CD4-positive, CD25-positive, alpha-beta regulatory T cell (primary cell): ENCODE measurements at regions not wholly inside any gene's neighbourhood (a gene's known extent, or its start where the extent isn't known, plus 50 kb on each side); places are given as distances from the start of the nearest gene placed in this dataset.
"Not testable (repeated sequence)": the region's sequence is repeated elsewhere in the genome, so short reads cannot be mapped to it uniquely, and the experiment has no call there.

Source experiments
- ATAC-seq, 2 donors: fragments of 150-1000 bp; cut with Tn5 transposase; one replicate each; pipeline ENCODE4 v1.10.0; 2021; ENCODE audit warnings: low read depth in 2 of 2, moderate number of reproducible peaks in 2 of 2, moderate library complexity in 1 of 2
- DNase-seq, 3 donors: peaks; one replicate each; pipeline versions ENCODE4 v3.0.0 to v3.0.0-alpha.2; 2012 to 2022; ENCODE audit warnings: mixed read lengths in 1 of 3
- H3K27ac ChIP-seq: one replicate; pipeline ENCODE4 v1.7.0; 2013; ENCODE audit warnings: mild to moderate bottlenecking, low read length; ENCODE audit not compliant: insufficient read depth, poor library complexity, severe bottlenecking
- H3K27me3 ChIP-seq: one replicate; pipeline ENCODE4 v1.7.0; 2013; ENCODE audit warnings: low read length; ENCODE audit not compliant: control insufficient read depth, insufficient read depth
- H3K36me3 ChIP-seq: one replicate; pipeline ENCODE4 v1.7.0; 2013; ENCODE audit warnings: mild to moderate bottlenecking, low read length, moderate library complexity; ENCODE audit not compliant: control insufficient read depth, insufficient read depth
- H3K4me1 ChIP-seq: 2 replicates; pipeline ENCODE4 v1.7.0; 2013; ENCODE audit warnings: mild to moderate bottlenecking, low read length; ENCODE audit not compliant: insufficient read depth, control insufficient read depth, poor library complexity, severe bottlenecking
- H3K4me3 ChIP-seq: one replicate; pipeline ENCODE4 v1.7.0; 2013; ENCODE audit warnings: low read depth, mild to moderate bottlenecking, low read length, moderate library complexity
- H3K9me3 ChIP-seq, 2 experiments: 1 replicate in 1 of 2; 2 replicates in 1 of 2; pipeline ENCODE4 v1.7.0; 2013; ENCODE audit warnings: low read length in 2 of 2, mild to moderate bottlenecking in 1 of 2, moderate library complexity in 1 of 2; ENCODE audit not compliant: control insufficient read depth in 2 of 2
- H3K27ac Mint-ChIP-seq, 3 donors: one replicate each; pipeline ENCODE4 v1.8.0; 2020 to 2022; ENCODE audit warnings: mild to moderate bottlenecking in 3 of 3, mixed read lengths in 3 of 3, moderate library complexity in 2 of 3
- H3K27me3 Mint-ChIP-seq: one replicate; pipeline ENCODE4 v1.8.0; 2022; ENCODE audit warnings: mild to moderate bottlenecking, mixed read lengths
- H3K36me3 Mint-ChIP-seq: one replicate; pipeline ENCODE4 v1.8.0; 2020; ENCODE audit warnings: mixed read lengths
- H3K4me1 Mint-ChIP-seq, 4 donors: one replicate each; pipeline ENCODE4 v1.8.0; 2020 to 2022; ENCODE audit warnings: mixed read lengths in 4 of 4, mild to moderate bottlenecking in 1 of 4
- H3K4me3 Mint-ChIP-seq, 4 donors: one replicate each; pipeline ENCODE4 v1.8.0; 2020 to 2022; ENCODE audit warnings: mild to moderate bottlenecking in 4 of 4, mixed read lengths in 4 of 4, moderate library complexity in 3 of 4
- H3K9me3 Mint-ChIP-seq, 7 donors: one replicate each; pipeline ENCODE4 v1.8.0; 2020 to 2022; ENCODE audit warnings: mixed read lengths in 7 of 7, mild to moderate bottlenecking in 3 of 7, moderate library complexity in 2 of 7

- peaks cover 3% of the 10 kb centered on the region for H3K36me3 Mint-ChIP-seq
- H3K27ac ChIP-seq = no peak overlapping the region
- H3K27me3 Mint-ChIP-seq = no peaks in the 10 kb centered on the region
- H3K9me3 ChIP-seq = no peaks in the 10 kb centered on the region
- ATAC-seq (no peak), DNase-seq (no peak)
- no peak overlapping the region for H3K4me3 ChIP-seq
- H3K27ac Mint-ChIP-seq = no peak overlapping the region
- no peaks in the 10 kb centered on the region for H3K36me3 ChIP-seq
- H3K9me3 Mint-ChIP-seq = peaks cover 0 to 4% (median 2%) of the 10 kb centered on the region in 7 donors
- no peak overlapping the region for H3K4me3 Mint-ChIP-seq
- H3K4me1 ChIP-seq = no peaks in the 10 kb centered on the region
- H3K4me1 Mint-ChIP-seq = peaks cover 0 to 9% (median 5%) of the 10 kb centered on the region in 4 donors
- no peaks in the 10 kb centered on the region for H3K27me3 ChIP-seq
These were observed 208.0 kb downstream of the CASP12 start for GRCh38 chr11:104690241-104690640.

- Mint-ChIP-seq H3K27ac (no peak overlapping the region), H3K4me1 (peaks cover 0 to 9% (median 5%) of the 10 kb centered on the region in 4 donors)
- no peaks in the 10 kb centered on the region for H3K27me3 ChIP-seq
These were observed 209.5 kb downstream of the CASP12 start for GRCh38 chr11:104688731-104689130.

GRCh38 chr11:104682206-104682605 is 216.1 kb downstream of the CASP12 start:
- Mint-ChIP-seq H3K4me3 (no peak overlapping the region), H3K27me3 (no peaks in the 10 kb centered on the region), H3K36me3 (peaks cover 3% of the 10 kb centered on the region), H3K4me1 (peaks cover 0 to 11% (median 6%) of the 10 kb centered on the region in 4 donors), H3K9me3 (no peaks in the 10 kb centered on the region), H3K27ac (no peak overlapping the region)
- Histone ChIP-seq H3K4me3 (no peak overlapping the region), H3K9me3 (no peaks in the 10 kb centered on the region), H3K36me3 (no peaks in the 10 kb centered on the region), H3K4me1 (no peaks in the 10 kb centered on the region), H3K27me3 (no peaks in the 10 kb centered on the region), H3K27ac (no peak overlapping the region)
- ATAC-seq (no peak), DNase-seq (no peak)

More at GRCh38 chr11:104688731-104689130, 209.5 kb downstream of the CASP12 start:
- H3K27me3 Mint-ChIP-seq = no peaks in the 10 kb centered on the region
- H3K9me3 ChIP-seq = no peaks in the 10 kb centered on the region
- no peak overlapping the region for H3K4me3 Mint-ChIP-seq
- H3K36me3 Mint-ChIP-seq = peaks cover 3% of the 10 kb centered on the region
- H3K36me3 ChIP-seq = no peaks in the 10 kb centered on the region
- ATAC-seq = no peak
- no peak for DNase-seq
- H3K9me3 Mint-ChIP-seq = peaks cover 0 to 3% (median 2%) of the 10 kb centered on the region in 7 donors
- no peak overlapping the region for H3K4me3 ChIP-seq
- H3K4me1 ChIP-seq = no peaks in the 10 kb centered on the region
- H3K27ac ChIP-seq = no peak overlapping the region

- H3K36me3 ChIP-seq = no peaks in the 10 kb centered on the region
These were observed 219.0 kb downstream of the CASP12 start for GRCh38 chr11:104679258-104679657.

GRCh38 chr11:104678408-104678807 is 219.9 kb downstream of the CASP12 start:
- ATAC-seq (no peak), DNase-seq (no peak)
- H3K36me3 Mint-ChIP-seq = peaks cover 4% of the 10 kb centered on the region
- Histone ChIP-seq H3K27ac (no peak overlapping the region), H3K36me3 (no peaks in the 10 kb centered on the region), H3K4me3 (no peak overlapping the region), H3K4me1 (no peaks in the 10 kb centered on the region), H3K9me3 (no peaks in the 10 kb centered on the region), H3K27me3 (no peaks in the 10 kb centered on the region)
- no peak overlapping the region for H3K4me3 Mint-ChIP-seq
- H3K27me3 Mint-ChIP-seq = no peaks in the 10 kb centered on the region
- H3K4me1 Mint-ChIP-seq = peaks cover 0 to 11% (median 6%) of the 10 kb centered on the region in 4 donors
- no peak overlapping the region for H3K27ac Mint-ChIP-seq
- H3K9me3 Mint-ChIP-seq = peaks cover 0 to 6% (median 0%) of the 10 kb centered on the region in 7 donors

More at GRCh38 chr11:104679258-104679657, 219.0 kb downstream of the CASP12 start:
- H3K9me3 ChIP-seq = no peaks in the 10 kb centered on the region
- Mint-ChIP-seq H3K4me1 (peaks cover 0 to 11% (median 6%) of the 10 kb centered on the region in 4 donors), H3K36me3 (peaks cover 4% of the 10 kb centered on the region), H3K4me3 (no peak overlapping the region), H3K9me3 (peaks cover 0 to 6% (median 0%) of the 10 kb centered on the region in 7 donors), H3K27me3 (no peaks in the 10 kb centered on the region), H3K27ac (no peak overlapping the region)
- H3K4me1 ChIP-seq = no peaks in the 10 kb centered on the region
- H3K27ac ChIP-seq = no peak overlapping the region
- no peak overlapping the region for H3K4me3 ChIP-seq
- DNase-seq (no peak), ATAC-seq (no peak)
- H3K27me3 ChIP-seq = no peaks in the 10 kb centered on the region

- not testable (repeated sequence) for H3K9me3 ChIP-seq, H3K9me3 Mint-ChIP-seq, H3K27me3 Mint-ChIP-seq, H3K27me3 ChIP-seq, H3K36me3 ChIP-seq, H3K4me3 ChIP-seq, ATAC-seq, H3K4me3 Mint-ChIP-seq, H3K36me3 Mint-ChIP-seq, H3K27ac ChIP-seq, H3K27ac Mint-ChIP-seq, DNase-seq, H3K4me1 ChIP-seq
- peaks cover 0 to 11% (median 6%) of the 10 kb centered on the region in 4 donors for H3K4me1 Mint-ChIP-seq
These were observed 221.2 kb downstream of the CASP12 start for GRCh38 chr11:104677069-104677468.

- H3K4me1 ChIP-seq = no peaks in the 10 kb centered on the region
These were observed 225.4 kb downstream of the CASP12 start for GRCh38 chr11:104672897-104673296.

GRCh38 chr11:104668797-104669463 is 229.3 kb downstream of the CASP12 start:
- DNase-seq (peak in 1 of 3 donors; percentile 2), ATAC-seq (peak; percentile 65 to 67)
- Mint-ChIP-seq H3K4me1 (peaks cover 5 to 10% (median 7%) of the 10 kb centered on the region in 4 donors), H3K27ac (no peak overlapping the region), H3K9me3 (peaks cover 0 to 4% (median 2%) of the 10 kb centered on the region in 7 donors), H3K27me3 (no peaks in the 10 kb centered on the region), H3K36me3 (no peaks in the 10 kb centered on the region), H3K4me3 (peak overlapping the region in 1 of 4 donors; percentile 0)
- H3K9me3 ChIP-seq = no peaks in the 10 kb centered on the region
- no peaks in the 10 kb centered on the region for H3K4me1 ChIP-seq
- H3K27ac ChIP-seq = no peak overlapping the region
- no peaks in the 10 kb centered on the region for H3K27me3 ChIP-seq
- H3K4me3 ChIP-seq = no peak overlapping the region
- H3K36me3 ChIP-seq = no peaks in the 10 kb centered on the region

More at GRCh38 chr11:104672897-104673296, 225.4 kb downstream of the CASP12 start:
- Mint-ChIP-seq H3K36me3 (peaks cover 4% of the 10 kb centered on the region), H3K4me3 (no peak overlapping the region), H3K27ac (no peak overlapping the region), H3K9me3 (peaks cover 0 to 6% (median 2%) of the 10 kb centered on the region in 7 donors), H3K27me3 (no peaks in the 10 kb centered on the region), H3K4me1 (peaks cover 5 to 9% (median 9%) of the 10 kb centered on the region in 4 donors)
- Histone ChIP-seq H3K27ac (no peak overlapping the region), H3K4me3 (no peak overlapping the region), H3K9me3 (no peaks in the 10 kb centered on the region), H3K27me3 (no peaks in the 10 kb centered on the region), H3K36me3 (no peaks in the 10 kb centered on the region)
- DNase-seq = no peak
- ATAC-seq = no peak
